ENCODE measurements at regions not wholly inside any gene's neighbourhood (a gene's known extent, or its start where the extent isn't known, plus 50 kb on each side); places are given as distances from the start of the nearest gene placed in this dataset.
"Not testable (repeated sequence)": the region's sequence is repeated elsewhere in the genome, so short reads cannot be mapped to it uniquely, and the experiment has no call there.

GRCh38 chr1:101371259-101371658 lies 134.4 kb downstream of the S1PR1 start:
- peak; percentile 51 for DNase-seq

- no peak for DNase-seq
Measured at GRCh38 chr1:101373570-101373969, 136.8 kb downstream of the S1PR1 start.

GRCh38 chr1:101375448-101375847 lies 138.6 kb downstream of the S1PR1 start:
- DNase-seq: not testable (repeated sequence)

GRCh38 chr1:101376121-101377083 lies 139.6 kb downstream of the S1PR1 start:
- DNase-seq: no peak

GRCh38 chr1:101377084-101377835 lies 140.4 kb downstream of the S1PR1 start:
- no peak for DNase-seq

- no peak for DNase-seq
Measured at GRCh38 chr1:101379037-101379436, 142.2 kb downstream of the S1PR1 start.

GRCh38 chr1:101379950-101380349 lies 143.1 kb downstream of the S1PR1 start:
- no peak for DNase-seq

- DNase-seq: no peak
Measured at GRCh38 chr1:101382135-101382534, 145.3 kb downstream of the S1PR1 start.

GRCh38 chr1:101388904-101389546 lies 152.2 kb downstream of the S1PR1 start:
- DNase-seq: no peak

- DNase-seq: no peak
Measured at GRCh38 chr1:101389547-101389929, 152.7 kb downstream of the S1PR1 start.

GRCh38 chr1:101392552-101392951 lies 155.7 kb downstream of the S1PR1 start:
- no peak for DNase-seq

- DNase-seq: peak; percentile 21
Measured at GRCh38 chr1:101394041-101394440, 157.2 kb downstream of the S1PR1 start.

GRCh38 chr1:101399222-101399621 lies 162.4 kb downstream of the S1PR1 start:
- DNase-seq: no peak

GRCh38 chr1:101406271-101406670 lies 169.5 kb downstream of the S1PR1 start:
- DNase-seq: no peak

GRCh38 chr1:101406681-101407080 lies 169.9 kb downstream of the S1PR1 start:
- DNase-seq: no peak

- no peak for DNase-seq
Measured at GRCh38 chr1:101407505-101408211, 170.8 kb downstream of the S1PR1 start.

- no peak for DNase-seq
Measured at GRCh38 chr1:101408212-101409042, 171.6 kb downstream of the S1PR1 start.

GRCh38 chr1:101409102-101409501 lies 172.3 kb downstream of the S1PR1 start:
- no peak for DNase-seq

GRCh38 chr1:101410048-101410878 lies 173.4 kb downstream of the S1PR1 start:
- no peak for DNase-seq

- DNase-seq: no peak
Measured at GRCh38 chr1:101420406-101420805, 183.6 kb downstream of the S1PR1 start.

- not testable (repeated sequence) for DNase-seq
Measured at GRCh38 chr1:101428083-101428482, 191.3 kb downstream of the S1PR1 start.

Data from fibroblast of skin of back (primary cell).